GM21526 (cell line): ENCODE measurements at regions not wholly inside any gene's neighbourhood (a gene's known extent, or its start where the extent isn't known, plus 50 kb on each side); places are given as distances from the start of the nearest gene placed in this dataset.

Source experiments
- ATAC-seq: cut with Tn5 transposase; IDR thresholded peaks from one replicate; pipeline ENCODE4 v1.9.1; 2021; ENCODE audit warnings: moderate library complexity; ENCODE audit not compliant: unreplicated experiment, low FRiP score

DNA sequence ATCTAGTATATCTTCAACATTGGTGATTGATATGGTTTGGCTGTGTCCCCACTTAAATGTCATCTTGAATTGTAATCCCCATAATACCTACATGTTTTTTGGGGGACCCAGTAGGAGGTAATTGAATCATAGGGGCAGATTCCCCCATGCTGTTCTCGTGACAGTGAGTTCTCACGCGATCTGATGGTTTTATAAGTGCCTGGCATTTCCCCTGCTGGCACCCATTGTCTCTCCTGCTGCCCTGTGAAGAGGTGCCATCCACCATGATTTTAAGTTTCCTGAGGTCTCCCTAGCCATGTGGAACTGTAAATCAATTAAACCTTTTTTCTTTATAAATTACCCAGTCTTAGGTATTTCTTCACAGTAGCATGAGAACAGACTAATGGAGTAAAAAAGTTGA, 1094.6 kb downstream of the ROBO2 start:
- no peak for ATAC-seq

DNA sequence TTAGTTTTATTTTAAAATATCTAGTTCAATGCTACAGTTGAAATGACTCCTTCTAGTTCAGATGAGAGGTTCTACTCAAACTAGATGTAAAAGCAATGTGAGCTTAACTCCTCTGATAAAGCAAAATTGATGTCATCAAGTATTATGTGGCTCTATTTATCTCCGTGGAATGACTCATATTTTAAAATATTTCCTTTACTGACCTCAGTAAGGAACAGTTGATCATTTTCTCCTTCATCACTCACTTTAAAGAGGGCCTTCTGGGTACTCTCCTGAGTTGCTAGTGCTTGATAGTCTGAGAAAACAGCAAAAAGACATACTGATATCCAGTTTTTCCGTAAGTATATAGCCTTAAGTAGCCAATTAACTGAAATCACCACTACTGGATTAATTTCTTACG, 1099.3 kb downstream of the ROBO2 start:
- ATAC-seq: no peak

DNA sequence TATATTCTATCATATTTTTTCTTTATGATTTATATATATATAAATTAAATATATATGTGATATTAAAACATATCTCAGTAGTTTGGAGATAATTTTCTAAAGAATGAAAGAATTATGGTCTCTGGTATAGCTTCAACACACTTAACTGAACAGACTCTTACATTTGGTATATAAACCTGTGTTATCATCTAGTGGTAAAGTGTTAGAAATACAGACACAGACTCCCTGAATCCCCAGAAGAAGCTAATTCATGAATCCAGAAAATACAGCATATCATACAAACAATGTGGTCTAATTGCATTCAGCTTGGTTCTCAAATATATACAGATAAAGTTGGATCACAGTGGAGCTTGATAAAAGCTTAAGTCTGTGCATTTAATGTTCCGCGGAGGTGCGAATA, 1100.4 kb downstream of the ROBO2 start:
- no peak for ATAC-seq

DNA sequence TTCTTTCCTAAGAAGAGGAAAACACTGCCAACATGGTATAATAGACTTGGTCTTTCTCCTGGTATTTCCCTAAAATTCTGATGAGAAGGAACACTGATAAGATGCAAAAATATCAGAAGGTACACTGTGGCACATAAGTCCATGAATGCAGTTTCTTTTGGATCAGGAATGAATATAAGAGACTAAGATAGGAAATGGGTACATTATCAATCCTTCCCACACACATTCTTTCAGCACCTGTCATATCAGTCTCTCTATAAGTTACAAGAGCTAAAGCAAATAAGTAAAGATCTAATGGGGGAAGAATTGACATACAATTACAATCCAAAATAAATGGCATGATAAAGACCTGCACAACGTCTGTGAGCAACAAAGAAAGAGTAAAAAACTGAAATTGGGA, 1101.0 kb downstream of the ROBO2 start:
- no peak for ATAC-seq

DNA sequence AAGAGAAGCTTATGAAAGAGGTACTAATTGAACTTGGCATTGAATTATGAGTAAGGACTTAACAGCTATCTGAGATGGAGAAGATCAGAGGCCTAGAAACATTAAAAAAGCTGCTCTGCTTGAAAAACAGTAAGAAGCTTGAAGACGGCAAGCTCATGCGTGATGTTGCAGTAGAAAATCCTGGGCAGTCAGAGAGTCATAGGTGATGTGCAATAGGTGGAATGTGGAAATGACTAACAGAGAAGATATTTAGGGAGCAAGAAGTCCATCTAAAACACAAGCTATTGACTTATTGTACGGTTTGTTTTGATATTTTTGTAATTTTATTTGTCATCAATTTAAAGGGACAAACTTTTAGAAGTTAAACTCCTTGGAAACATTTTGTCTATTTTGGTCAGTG, 1101.4 kb downstream of the ROBO2 start:
- no peak for ATAC-seq

DNA sequence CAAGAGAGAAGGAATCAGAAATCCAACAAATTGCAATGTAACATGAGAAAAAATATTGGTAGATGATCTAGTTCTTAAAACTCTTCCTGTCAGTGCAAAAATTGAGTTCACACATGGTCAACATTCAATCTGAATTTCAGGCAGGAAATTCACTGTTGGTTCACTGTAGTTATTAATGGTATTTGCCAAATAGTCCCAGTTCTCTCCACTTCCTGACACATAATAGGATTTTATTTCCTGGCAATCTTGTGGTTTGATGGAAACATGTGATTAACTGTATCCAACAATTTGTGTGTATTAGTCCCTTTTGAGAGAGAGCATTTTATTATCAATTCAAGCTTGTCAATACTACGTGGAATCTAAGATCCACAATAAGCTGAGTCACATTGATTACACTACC, 1103.1 kb downstream of the ROBO2 start:
- ATAC-seq: no peak

DNA sequence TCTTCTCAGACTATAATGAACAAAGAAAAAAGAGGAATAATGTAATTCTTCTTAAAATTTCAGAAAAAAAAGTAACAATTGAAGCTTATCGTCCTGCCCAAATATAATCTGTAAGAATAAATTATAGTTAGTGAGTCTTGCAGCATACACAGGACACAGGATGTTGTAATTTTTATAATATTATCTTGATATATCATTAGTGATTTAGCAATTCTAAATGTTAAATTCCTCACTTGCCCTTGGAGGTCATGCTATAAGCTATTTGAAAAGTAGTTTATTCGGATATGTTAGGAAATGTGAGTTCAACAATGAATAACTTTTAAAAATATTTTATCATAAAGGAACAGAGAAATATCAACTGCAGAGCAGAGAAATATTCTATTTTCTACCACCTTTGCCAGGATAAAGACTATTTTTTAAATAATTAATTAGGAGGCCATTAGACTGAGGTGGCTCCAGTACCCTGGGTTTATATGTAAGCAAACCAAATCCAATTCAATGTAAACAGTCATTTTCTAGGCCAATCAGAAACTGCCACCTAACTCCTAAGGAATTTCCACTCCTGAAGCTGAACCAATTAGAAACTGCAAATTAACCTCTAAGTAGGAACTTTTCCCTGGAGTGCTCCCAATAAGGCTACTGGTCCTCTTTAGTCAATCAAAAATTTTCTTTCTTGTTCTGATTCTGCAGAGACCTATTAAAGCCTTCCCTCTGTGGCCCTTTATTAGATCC, 1109.3 kb downstream of the ROBO2 start:
- no peak for ATAC-seq

DNA sequence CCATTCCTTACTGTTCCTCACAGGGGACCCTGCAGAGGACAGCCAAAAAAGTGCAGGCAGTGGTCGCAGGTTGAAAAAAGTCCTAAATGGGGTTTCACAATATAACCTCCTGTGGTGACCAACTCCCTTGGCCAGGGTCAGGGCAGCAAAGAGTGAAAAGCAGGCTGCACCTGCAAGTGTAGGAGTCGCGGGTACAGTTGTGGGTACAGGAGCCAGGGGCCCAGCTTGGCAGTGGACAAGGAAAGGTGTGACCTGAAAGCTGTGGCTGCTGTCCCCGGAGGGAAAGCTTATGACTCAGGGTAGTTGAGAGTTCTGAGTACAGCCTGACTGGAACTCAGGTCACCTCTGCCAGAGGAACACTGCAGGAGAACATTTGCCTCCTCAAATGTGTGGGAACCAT, 1114.1 kb downstream of the ROBO2 start:
- no peak for ATAC-seq

DNA sequence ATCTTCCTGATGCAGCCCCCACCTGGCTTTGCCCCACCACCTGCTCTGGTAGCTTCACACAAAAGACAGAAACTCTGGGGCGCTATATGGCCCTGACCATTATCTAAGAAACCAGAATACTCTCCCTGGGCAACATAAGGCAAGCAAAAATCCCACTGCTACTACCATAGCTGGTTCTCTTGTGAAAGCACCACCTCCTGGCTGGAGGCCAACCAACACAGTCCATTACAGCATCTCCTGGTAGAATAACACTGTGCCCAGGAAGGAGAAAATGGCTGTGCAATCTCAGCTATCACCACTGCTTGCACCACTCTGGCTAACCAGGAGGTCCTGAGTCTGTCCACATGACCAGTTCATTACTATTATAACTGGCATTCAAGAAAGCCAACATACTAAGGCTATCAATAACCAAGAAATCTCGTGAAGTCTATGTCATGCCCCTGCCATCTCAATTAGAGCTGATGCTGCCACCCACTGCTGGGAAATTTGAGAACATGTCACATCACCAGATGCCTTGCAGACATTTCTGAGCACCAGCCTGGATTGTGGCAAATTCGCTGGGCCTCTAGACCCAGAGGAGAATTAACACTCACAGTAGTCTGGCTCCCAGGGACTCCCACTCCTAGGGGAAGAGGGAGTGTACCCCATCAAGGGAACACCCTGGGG, 1114.8 kb downstream of the ROBO2 start:
- ATAC-seq: no peak

DNA sequence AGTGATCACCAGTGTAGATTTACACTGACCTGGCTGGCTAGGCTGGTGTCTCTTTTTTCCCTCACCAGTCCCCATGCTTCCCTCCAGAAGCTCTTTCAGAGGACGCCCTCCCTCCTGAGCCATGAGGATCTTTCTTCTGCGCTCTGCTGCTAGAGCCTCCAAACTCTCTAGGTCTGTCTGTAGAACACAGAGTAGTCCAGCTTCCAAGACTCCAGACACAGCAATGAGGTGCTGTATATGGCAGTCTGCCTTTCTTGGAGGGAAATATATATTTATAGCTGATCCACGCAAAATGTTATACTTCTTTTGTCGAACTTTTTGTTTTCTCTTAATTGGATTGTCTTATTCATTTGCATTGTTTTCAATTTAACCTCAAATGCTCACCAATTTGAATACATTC, 1121.8 kb downstream of the ROBO2 start:
- no peak for ATAC-seq

DNA sequence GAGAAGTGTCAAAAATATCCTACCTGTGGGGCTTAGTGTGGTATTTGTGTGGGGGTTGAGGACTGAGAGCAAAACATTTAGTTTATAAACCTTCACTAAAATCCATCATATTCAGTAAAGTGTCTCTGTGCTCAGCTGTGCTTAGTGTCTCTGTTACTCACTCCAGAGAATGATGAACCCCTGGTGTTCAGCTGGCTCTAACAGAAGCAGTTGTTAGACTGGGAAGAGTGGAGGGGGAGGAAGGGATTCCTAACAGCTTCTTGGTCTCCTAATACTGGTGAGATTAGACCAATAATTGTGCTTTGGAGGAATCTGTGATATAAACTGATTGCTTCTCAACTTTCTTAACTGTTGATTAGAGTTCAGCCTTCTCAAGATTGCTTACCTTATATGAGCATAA, 1123.5 kb downstream of the ROBO2 start:
- no peak for ATAC-seq

DNA sequence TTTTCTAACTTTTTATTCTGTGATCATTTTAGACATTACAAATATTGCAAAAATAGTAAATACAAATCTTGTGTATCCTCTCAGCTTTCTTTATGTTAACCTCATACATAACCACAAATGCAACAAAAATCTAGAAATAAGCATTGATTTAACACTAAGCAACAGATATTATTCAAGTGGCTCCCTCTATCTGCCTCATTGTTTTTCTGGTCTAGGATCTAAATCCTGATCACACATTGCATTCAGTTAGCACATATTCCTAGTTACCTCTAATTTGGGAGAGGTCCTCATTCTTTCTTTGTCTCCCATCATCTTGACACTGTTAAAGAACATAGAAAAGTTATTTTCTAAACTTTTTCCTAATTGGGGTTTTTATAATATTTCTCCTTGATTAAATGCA, 1126.0 kb downstream of the ROBO2 start:
- no peak for ATAC-seq

DNA sequence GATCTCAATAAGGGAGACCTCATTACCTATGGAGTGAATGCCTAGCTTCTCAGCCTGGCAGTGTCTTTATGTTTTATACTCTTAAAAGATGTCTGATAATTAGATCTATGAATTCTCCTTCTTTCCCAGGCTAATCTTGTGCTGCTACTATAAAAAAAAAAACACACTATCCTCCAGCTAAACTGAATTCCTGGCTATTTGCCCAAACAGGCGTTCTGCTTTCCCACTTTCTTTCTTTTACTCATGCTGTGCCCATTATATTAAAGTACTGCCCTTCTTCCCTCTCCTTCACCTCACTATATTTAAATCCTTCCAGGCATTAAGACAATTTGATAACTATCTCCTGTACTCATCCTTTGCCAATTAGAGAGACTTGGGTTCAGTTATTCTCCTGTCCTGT, 1134.9 kb downstream of the ROBO2 start:
- ATAC-seq: no peak

DNA sequence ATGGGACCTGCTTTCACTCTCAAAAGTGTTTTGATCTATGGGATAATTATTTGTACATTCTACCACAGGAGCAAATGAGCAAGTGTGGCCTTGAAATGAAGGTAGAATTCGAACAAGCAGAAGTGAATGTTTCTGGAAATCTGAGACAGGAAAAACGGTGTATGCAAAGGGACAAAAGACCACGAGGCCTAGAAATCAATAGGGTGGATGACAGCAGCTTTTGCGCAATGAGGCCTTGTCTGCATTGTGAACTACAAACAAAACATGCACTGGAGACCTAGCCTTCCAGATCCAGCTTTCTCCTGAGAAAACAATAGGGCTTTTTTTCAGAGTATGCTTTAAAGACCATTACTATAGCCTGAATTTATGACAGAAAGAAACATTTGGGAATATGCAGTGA, 1137.0 kb downstream of the ROBO2 start:
- no peak for ATAC-seq

DNA sequence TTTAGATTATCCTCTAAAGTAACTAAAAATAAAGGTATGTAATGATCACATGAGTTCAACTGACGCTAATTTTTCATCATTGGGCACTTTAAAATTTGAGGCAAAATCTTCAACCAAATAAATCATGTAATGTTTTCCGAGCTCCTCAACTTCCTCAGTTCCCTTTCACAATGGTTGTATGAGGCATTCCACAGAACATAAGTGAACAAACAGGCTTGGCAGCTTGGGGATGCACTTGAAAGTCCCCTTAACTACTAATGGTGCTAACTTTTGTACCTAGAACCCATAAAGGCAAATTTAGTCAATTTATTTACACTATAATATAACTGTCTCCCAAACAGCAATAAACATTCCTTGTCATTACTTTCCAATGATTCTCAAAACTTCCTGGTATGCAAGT, 1137.9 kb downstream of the ROBO2 start:
- no peak for ATAC-seq

DNA sequence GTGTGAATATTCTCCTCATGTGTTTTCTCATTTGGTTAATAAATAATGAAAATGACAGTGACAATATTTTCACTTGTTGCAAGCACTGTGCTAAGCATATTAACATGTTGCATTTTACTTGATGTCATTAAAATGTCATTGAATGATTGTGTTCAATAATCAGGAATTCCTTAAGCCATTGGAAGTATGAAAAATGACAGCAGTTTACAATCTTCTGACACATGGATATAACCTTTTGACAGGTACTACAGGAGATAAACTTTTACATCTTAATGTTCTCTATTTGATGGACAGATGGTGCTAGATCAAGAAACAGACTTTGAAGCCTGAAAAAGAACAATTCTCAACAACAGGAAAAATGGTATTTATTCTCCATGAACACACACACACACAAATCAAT, 1138.3 kb downstream of the ROBO2 start:
- no peak for ATAC-seq

DNA sequence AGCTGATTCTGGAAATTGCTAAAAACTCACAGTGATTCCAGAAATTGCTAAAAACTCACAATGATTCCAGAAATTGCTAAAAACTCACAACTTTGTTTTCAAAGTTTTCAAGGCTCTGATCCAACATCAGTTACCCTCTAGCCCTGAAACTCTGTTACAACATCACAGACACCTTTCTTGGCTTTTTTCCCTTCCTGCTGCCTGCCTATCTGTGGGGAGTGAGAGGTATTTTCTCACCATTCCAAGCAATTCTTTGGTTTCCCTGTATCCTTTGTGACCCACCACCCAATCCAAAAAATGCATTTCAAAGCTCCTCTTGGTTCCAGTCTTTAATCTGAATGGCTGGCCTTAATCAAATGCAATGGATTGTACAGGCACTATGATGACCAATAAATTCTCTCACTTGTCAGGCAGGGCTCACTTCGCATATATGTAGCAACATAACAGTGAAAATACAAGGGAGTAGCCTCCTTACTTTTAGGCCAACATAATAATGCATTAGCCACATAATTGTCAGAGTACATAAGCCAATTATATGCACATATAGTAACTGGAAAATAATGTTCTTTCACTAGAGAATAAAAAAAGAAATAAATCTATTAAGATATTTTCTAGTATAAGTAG, 1139.0 kb downstream of the ROBO2 start:
- no peak for ATAC-seq

DNA sequence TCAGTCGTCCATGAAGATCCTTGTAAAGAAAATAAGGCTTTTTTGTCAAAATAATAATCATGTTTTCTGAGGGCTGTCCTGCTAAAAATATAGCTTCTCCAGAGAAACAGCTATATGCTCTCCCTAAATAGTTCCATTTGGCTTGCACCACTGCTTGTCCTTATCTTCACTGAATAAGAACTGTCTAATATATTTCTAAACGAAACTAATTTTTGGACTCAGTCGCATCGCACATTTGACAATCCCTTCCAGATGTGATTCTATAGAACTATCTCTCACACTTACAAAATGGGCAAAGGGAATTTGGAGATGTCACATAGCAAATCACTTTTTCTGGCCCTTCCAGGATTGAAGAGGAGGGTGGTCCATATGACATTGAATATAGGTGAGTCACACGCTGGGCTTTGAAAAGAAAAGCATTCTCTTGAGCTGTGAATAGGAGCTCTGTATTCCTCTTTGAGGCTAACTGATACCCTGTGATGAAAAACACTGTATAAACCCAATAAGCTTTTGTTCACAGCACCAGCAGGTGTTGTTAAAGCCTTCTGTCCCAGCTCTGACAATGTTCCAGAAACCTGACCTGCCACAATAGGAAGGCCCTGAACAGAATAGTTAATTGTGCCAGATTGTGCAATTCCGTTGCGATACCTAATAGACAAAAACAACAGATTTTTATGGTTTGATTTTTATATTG, 1144.2 kb downstream of the ROBO2 start:
- no peak for ATAC-seq

DNA sequence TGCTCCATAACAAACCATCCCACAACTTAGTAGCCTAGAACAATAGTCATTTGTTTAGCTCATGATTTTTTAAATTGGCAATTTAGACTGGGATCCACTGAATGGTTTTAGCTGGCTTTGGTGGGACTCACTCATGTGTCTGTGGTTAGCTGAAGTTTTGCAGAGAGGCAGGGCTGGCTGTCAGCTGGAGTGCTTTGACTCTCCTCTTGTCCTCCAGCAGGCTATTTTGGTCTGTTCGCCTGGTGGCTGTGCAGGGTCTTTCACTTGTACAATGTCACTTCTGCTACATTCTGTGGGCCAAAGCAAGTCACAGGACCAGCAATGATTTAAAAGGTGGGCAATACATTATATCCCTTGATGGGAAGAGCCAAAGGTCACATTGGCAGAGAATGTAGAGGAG, 1146.5 kb downstream of the ROBO2 start:
- ATAC-seq: no peak

DNA sequence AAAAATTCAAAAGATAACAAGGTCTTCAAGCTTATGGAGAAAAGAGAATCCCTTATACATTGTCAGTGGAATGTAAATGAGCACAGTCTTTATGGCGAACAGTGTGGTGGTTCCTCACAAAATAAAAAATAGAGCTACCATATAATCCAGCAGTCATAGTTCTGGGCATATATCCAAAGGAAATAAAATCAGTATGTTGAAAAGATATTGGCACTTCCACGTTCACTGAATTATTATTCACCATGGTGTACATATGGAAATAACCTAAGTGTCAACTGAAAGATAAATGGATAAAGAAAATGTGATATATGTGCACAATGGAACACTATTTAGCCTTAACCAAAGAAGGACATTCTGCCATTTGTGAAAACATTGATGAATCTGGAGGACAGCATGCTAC, 1161.2 kb downstream of the ROBO2 start:
- ATAC-seq: no peak

DNA sequence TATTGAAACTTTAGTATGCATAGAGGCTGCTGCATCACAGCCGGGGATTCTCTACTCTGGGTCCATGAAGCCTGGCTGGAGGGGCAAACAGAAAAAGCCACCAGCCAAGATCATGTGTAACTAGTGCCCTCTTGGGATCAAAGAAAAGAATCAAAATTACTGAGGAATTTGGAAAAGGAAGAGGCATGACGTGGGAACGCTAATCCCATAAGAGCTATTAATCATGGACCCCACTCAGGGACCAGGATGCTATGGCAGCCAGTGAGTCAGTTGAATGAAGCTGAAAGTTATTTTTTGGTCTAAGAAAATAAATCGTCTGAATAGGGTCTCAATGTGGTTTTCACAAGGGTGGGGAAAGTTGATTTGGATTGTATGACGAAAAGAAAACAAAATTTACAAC, 1165.1 kb downstream of the ROBO2 start:
- ATAC-seq: no peak

DNA sequence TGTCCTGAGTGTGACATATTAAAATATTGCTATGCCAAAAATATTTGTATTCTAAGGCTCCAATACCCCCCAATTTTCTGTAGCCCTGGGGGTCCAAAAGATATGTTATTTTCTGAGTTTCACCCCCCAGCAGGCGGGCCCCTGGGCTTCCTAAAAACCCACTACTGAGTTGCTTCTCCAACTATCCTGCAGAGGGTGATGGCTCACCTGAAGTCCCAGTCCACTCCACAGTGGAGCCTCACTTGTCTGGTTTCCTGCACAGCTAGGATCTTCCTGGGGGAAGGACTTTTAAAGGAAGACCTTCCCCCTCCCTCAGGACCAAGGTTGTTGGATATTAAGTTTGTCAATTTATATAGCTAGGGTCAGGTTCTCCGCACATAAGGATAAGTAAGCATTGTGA, 1181.4 kb downstream of the ROBO2 start:
- ATAC-seq: no peak
